HG02884 (cell line): ENCODE measurements at regions not wholly inside any gene's neighbourhood (a gene's known extent, or its start where the extent isn't known, plus 50 kb on each side); places are given as distances from the start of the nearest gene placed in this dataset.

Experiments
- ATAC-seq: cut with Tn5 transposase; IDR thresholded peaks from one replicate; pipeline ENCODE4 v1.9.1; 2021; ENCODE audit warnings: mild to moderate bottlenecking, moderate library complexity; ENCODE audit not compliant: unreplicated experiment

DNA sequence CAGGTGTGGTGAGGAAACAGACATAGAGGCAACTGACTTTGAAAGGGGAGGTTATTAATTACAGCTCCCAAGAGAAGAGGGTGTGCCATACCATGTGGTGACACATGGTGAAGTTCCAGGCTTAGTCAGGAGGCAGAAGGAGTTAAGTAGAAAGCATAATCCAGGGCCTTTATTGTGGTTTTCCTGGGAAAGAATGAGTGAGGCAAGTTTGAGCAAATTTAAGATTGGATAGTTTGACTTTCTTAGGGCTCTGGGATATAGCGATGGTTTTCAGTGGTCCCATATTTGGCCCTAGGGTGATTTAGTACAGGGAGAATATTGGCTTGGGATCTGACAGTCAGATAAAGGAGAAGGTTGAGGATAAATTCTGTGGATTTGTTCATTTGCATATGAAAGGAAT lies 495.9 kb upstream of the FSTL5 start:
- no peak for ATAC-seq

- ATAC-seq, result no peak
Observed at GRCh38 chr4:162657966-162658365, 494.2 kb upstream of the FSTL5 start.

- no peak for ATAC-seq
Observed at GRCh38 chr4:162650166-162650565, 486.4 kb upstream of the FSTL5 start.

DNA sequence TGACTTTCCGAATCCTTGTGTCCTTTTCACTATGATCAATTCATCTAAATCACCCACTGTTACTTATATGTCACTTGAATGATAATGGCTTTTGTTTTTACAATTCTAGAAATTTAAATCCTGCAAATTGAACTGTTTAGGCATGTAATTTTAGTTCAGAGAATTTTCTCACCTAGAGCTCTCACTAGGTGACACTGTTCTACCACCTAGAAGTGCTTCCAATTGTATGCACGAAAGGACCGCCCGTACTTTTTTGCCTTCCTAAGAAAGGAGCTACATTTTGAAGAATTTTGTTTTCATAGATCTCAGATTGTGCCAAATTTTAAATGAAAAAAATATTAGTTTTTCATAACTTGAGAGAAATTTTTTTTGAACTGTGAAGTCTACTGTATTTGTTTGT lies 481.6 kb upstream of the FSTL5 start:
- no peak for ATAC-seq

- no peak for ATAC-seq
Observed at GRCh38 chr4:162644346-162644745, 480.5 kb upstream of the FSTL5 start.

- no peak for ATAC-seq
Observed at GRCh38 chr4:162640152-162640551, 476.4 kb upstream of the FSTL5 start.

DNA sequence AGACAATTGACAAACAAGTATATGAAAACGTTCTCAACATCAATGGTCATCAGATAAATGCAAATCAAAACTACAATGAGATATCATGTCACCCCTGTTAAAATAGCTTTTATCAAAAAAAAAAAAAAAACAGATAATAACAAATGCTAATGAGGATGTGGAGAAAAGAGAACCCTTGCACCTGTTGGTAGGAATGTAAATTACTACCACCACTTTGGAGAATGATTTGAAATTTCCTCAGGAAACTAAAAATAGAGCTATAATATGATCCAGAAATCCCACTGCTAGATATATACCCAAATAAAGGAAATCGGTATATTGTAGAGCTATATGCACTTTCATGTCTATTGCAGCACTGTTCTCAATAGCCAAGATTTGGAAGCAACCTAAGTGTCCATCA lies 470.6 kb upstream of the FSTL5 start:
- no peak for ATAC-seq

DNA sequence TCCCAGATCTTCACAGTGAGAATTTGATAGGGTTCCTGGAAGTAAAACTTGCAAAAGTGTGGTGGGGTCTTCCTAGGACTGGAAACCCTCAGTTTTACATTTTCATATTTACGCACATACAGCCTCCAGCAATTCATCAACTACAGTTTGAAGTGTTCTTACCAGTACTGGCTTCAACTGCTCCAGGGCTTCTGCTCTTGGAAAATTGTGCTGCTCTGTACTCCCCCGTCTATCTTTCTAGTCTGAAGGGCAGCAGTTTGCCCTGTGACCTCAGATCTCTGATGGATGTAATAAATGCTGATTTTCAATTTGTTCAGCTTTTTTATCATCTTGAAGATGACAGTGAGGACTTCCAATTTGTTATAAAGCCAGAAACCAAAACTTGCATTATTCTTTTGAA lies 458.9 kb upstream of the FSTL5 start:
- ATAC-seq, result no peak

DNA sequence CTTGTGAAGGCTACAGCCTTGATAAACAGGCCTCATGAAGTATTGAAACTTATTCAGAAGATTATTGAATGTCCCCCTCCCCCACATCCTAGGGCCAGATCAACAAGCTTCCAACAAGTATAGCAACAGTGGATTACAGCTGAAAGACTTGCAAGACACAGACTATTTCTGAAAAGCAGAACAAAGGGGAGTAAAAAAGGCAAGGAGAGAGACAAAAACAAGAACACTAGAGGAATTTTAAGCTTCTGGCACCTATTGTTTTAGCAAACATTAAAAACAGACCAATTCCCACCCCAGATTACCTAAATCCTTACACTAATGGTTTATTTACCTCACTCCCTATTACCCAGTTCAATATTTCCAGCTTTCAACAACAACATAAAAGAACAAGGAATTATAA lies 446.3 kb upstream of the FSTL5 start:
- no peak for ATAC-seq

DNA sequence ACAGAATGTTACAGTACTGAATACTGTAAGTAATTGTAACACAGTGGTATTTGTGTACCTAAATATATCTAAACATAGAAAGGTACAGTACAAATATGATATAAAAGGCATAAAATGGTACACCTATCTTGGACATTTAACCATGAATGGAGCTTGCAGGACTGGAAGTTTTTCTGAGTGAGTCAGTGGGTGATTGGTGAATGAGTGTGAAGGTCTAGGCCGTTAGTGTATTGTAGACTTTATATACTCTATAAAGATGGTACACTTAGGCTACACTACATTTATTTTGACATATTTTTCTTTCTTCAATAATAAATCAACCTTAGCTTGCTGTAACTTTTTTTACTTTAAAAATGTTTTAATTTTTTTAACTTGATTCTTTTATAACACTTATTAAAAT lies 422.5 kb upstream of the FSTL5 start:
- no peak for ATAC-seq

- ATAC-seq, result no peak
Observed at GRCh38 chr4:162582180-162582579, 418.4 kb upstream of the FSTL5 start.

DNA sequence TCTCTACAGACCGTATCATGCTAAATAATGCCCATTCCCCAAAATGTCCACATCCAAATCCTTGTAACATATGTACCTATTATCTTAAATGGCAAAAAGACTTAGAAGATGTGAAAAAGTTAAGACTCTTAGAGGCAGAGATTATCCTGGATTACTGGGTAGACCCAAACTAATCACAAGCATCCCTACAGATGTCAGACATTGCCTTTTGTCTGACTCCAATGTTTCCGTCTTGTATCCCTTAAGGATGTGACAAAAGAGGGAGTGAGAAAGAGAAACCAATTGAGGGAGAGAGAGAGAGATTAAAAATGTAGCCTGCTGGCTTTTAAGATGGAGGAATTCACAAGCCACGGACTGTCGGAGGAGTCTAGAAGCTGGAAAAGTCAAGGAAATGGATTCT lies 401.9 kb upstream of the FSTL5 start:
- no peak for ATAC-seq

GRCh38 chr4:162560073-162560472 lies 396.3 kb upstream of the FSTL5 start:
- ATAC-seq, result no peak

DNA sequence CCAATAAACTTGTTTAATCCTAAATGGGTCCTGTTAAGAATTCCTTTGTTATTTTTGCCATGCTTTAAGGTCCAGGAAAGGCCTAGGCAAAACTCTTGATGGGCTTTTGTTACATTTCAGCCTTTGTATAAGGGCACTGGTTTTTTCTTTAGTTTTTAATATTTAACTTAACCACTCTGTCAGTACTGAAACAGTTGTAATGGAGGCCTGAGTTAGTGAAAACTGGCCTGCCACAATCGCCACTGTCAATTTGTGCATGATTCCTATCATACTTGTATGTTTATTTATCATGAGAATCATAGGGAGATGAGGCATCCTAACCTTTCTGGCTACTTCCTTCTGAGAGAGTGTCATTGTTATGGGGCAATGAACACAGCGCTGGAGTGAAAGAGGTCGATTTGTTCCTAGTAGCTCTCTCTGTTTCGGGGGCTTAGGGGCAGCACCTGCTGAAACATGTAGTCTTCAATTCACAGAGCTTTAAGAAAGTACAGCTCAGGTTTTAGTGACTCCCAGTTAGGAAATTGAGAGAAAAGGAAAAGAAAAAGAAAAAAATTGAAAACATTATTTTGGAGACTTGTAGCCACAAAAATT lies 393.8 kb upstream of the FSTL5 start:
- ATAC-seq, result no peak

DNA sequence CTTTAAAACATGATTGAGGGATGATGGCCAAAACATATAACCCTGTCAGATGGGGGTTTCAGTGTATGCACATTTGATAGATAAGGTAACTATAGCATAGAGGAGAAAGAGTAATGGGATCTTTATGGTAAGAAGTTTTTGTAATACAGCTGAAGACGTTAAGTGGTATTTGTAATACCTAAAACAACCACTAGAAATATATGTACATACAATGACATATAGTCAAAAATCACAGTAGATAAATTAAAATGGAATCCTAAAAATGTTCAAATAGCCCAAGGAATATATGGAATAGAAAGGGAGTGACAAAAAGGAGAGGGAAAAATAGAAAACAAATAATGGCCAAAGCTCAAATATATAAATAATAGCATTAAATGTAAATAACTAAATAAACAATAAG lies 371.3 kb upstream of the FSTL5 start:
- no peak for ATAC-seq

GRCh38 chr4:162523171-162523570 lies 359.4 kb upstream of the FSTL5 start:
- no peak for ATAC-seq

- ATAC-seq, result no peak
Observed at GRCh38 chr4:162522724-162523123, 358.9 kb upstream of the FSTL5 start.

- no peak for ATAC-seq
Observed at GRCh38 chr4:162510937-162511336, 347.1 kb upstream of the FSTL5 start.

DNA sequence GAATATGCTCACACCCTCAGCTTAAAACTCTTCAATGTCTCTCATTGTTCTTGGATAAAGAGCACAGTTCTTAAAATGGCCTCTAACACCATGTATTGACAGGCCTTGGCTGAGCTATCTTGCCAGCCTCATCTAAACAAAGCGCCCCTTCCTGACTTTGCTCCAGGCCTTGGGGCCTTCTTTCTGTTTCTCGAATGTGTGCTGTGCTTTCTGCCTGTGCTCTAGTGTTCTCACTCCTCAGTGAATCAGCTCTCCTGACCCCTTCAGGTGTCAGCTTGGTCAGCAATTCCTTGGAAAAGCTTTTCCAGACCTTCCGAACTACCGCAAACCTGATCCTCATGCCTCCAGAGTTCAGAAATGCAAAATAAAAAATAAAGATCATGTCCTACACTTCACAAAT lies 346.3 kb upstream of the FSTL5 start:
- ATAC-seq, result no peak

DNA sequence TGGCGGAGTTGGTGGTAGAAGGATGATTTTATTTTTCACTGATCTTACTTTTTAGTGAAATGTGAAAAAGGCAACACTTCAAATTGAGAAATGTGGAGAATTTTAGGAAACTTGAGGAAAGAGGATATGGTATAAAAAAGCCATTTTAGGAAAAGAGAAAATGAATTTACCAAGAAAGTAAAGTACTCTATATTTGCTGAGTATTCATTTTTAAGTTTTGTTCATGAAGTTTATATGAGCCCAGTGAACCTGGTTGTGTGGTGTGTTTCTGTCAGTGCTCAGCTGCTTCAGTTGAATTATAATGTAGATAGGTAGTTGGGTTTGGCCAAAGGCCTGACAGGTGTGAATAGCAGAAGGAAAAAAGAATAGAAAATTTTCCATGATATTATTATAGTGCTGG lies 345.5 kb upstream of the FSTL5 start:
- ATAC-seq, result no peak

DNA sequence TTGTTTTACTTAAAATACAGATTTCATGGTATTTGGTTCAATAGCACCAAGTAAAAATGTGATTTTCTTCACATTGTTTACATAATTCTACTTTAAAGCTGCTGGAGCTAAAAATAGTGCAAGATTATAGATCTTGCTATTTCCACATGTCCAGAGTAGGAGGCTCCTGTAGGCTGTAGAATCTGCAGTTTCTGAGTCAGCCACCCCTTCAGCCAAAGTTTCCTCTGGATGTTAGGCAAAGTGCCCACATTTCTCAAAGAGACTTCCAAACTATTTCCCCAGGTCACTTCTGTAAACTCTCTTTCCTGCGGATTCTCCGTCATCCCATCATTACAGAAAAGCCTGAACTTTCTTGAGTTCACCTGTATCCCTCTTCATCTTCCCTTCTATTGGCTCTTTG lies 342.5 kb upstream of the FSTL5 start:
- no peak for ATAC-seq

DNA sequence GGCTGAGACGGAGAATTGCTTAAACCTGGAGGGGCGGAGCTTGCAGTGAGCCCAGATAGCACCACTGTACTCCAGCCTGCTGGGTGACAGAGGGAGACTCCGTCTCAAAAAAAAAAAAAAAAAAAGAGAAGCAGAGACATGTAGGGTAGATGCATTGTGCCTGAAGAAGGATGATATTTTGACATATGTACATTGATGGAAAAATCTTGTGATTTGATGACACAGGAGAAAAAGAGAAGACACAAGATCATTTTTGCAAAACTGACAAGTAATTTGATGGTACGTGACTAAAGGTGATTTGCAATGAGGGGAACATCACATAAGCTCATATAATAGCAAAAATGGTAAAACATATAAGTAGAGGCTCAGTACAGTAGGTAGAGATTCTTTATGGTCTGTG lies 340.1 kb upstream of the FSTL5 start:
- ATAC-seq, result no peak

DNA sequence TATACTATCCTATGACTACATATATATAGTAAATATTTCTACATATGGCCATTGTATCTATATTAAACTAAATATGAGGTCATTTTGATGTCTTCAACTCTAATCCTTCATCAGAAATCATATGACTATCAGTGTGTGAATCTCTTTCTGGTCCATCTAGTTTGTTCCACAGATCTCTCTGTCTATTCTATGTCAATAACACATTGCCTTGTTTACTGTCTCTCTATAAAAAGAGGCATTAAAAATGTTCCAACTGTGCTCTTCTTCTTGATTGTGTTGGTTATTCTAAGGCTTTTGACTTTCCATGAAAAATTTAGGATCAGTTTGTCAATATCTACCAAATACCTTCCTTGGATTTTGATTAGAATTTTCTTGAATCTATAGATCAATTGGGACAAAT lies 338.3 kb upstream of the FSTL5 start:
- no peak for ATAC-seq

DNA sequence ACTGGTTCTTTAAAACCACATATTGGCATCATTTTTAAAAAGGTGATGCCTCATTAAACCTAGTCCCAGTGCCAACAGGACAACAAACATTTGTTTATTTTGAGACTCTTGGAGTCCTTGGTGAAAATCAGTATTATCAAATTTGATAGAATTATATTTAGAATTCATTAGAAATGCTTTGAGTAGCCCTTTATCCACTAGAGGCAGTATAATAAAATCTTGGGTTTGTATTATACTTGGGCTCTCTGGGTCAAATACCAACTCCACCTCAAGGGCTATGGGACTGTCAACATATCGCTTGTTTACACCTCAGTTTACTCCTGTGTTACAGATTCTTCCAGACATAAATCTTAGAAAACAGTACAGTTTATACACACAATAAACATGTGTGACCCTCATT lies 335.7 kb upstream of the FSTL5 start:
- ATAC-seq, result no peak
